Eye (tissue), 1 donor: ENCODE measurements at regions not wholly inside any gene's neighbourhood (a gene's known extent, or its start where the extent isn't known, plus 50 kb on each side); places are given as distances from the start of the nearest gene placed in this dataset.

Experiments
- DNase-seq: peaks from one replicate; pipeline ENCODE4 v3.0.0-alpha.2; 2015

DNA sequence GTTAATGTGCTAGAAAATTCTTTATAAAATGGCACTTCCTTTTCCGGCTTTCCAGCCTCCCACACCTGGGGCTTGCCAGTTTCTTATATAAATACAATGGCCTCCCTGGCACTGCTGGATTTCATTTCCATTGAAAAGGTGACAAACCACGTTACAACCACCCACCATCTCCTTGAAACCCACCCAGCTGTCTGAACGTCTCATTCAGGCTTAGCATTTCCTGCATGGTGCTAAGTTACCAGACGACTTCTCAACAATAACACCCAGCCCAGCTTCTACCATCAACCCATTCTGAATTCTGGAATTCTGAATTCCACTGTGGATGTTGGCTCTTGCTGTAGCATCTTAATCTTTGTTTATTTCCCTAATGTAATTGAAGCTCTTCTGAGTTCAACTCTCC, 499.8 kb upstream of the CELF2 start:
- no peak for DNase-seq

GRCh38 chr10:10519674-10520073, 498.0 kb upstream of the CELF2 start:
- no peak for DNase-seq

GRCh38 chr10:10520491-10521385, 496.9 kb upstream of the CELF2 start:
- peak; percentile 48 for DNase-seq

DNA sequence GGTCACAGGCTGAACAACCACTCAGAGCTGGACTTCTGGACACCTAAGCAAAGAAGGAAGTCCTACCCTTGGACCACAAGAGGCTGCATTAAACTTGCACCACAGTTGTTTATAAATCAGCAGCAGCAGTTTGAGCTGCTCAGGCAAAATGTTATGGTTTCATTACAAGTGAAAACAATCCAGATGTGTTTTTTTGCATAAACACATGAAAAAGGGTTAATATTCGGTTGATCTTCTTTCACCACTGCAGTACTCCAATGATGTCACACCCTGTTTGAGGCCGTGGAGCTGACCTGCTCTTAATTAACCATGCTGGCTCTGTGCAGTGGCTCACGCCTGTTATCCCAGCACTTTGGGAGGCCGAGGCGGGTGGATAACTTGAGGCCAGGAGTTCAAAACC, 490.8 kb upstream of the CELF2 start:
- DNase-seq: no peak

DNA sequence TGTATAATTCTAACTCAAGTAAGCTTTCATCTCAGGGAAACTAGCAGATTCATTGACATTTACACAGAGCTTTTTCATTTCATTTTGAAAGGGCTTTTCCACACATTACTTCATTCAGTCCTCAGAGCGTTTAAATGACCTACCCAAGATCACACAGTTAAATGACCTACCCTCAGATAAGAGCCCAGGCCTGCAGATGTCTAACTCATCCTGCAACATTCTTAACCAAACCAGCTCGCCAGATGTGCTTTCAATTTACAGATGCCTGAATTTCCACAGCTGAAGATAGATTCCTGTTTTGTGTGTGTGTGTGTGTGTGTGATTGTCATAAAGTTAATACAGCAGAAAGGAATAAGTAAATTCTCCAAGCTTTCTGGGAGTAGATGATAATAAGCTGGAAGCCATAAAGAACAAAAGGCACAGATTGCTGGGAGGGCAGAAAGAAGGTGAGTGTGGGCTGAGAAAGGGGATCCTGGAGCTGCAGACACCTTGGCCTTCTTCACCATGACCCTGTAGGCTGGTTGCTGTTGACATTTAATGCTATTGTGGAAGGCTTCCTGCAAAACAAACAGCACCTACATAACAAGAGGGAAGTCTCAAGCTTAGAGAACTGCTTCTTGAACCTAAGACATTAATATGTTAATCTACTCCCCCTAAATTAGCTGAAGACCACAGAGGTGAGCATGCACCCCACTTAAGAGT, 489.7 kb upstream of the CELF2 start:
- DNase-seq: no peak

- DNase-seq: no peak
These were observed 489.1 kb upstream of the CELF2 start for GRCh38 chr10:10528563-10528910.

- no peak for DNase-seq
These were observed 487.4 kb upstream of the CELF2 start for GRCh38 chr10:10530313-10530712.

- DNase-seq: no peak
These were observed 485.4 kb upstream of the CELF2 start for GRCh38 chr10:10532236-10532635.

DNA sequence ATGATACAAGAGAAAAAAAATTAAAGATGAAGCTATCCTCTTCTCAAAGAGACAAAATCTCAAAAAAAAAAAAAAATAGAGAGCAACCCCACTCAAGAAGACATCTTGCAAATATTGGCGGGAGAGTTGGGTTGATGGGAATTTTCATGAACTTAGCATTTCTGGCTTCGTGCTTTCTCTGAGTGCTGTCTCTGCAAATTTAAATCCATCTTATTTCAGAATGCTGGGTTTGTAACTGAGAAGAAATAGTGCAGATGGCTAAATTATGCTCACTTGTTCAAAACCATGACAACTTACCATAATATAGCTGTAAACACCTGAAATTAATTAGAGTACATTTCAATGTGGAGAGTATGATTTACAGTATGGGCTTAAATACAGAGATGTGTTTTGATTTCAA, 484.8 kb upstream of the CELF2 start:
- no peak for DNase-seq

GRCh38 chr10:10533437-10533836, 484.2 kb upstream of the CELF2 start:
- peak; percentile 33 for DNase-seq

GRCh38 chr10:10538326-10538725, 479.3 kb upstream of the CELF2 start:
- DNase-seq: no peak

DNA sequence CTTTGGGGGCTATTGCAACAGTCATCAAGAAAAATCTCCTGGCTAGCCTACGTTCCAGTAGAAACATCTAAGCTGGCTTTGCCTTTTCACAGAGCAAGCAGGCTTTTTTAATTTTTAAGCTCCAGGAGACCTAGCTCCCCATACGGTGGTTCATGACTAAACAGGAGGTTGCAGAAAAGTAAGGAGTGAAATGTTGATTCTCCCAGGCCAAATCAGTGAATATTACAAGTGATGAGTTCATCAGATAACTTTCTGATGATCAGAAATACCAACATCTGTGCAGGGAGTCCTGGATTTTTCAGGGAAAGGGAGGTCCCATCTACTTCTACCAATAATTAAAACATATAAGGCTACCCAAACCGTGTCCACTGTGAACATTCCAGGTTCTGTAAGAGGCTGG, 477.3 kb upstream of the CELF2 start:
- DNase-seq: no peak

- DNase-seq: no peak
These were observed 475.2 kb upstream of the CELF2 start for GRCh38 chr10:10542477-10542876.

GRCh38 chr10:10544890-10545289, 472.8 kb upstream of the CELF2 start:
- no peak for DNase-seq

- DNase-seq: no peak
These were observed 471.9 kb upstream of the CELF2 start for GRCh38 chr10:10545771-10546170.

GRCh38 chr10:10551596-10552301, 465.9 kb upstream of the CELF2 start:
- DNase-seq: peak; percentile 41

- DNase-seq: no peak
These were observed 464.7 kb upstream of the CELF2 start for GRCh38 chr10:10552948-10553347.

DNA sequence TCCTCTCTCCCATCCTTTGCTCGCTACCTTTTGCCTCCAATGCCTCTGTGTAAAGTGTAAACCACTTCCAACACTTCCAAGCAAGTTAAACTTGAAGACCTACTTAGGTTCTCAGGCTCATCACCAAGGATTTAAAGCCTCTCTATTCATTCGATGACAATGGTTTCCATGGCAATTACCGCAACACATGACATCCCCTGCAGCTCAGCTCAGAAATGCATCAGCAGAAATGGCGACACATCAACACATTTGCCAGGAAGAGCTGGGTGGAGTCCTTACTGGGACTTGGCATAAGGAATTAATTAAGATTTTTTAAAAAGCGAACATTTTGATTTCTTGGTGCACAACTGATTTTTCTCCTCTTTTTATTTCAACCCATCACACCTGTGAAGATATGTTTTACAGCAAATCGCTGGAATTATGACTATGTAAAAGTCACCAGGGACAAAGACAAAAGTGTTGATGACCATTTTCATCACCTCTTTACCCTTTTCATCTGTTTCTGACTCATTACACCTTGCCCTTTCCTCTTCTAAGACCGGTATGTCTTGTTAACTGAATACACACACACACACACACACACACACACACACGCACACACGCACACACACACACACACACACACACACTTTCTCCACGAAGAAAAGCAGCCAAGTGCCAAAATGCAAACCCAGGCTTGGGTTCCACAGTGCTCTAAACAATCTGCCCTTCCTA, 453.4 kb upstream of the CELF2 start:
- DNase-seq: peak; percentile 87

GRCh38 chr10:10576937-10577336, 440.7 kb upstream of the CELF2 start:
- no peak for DNase-seq

DNA sequence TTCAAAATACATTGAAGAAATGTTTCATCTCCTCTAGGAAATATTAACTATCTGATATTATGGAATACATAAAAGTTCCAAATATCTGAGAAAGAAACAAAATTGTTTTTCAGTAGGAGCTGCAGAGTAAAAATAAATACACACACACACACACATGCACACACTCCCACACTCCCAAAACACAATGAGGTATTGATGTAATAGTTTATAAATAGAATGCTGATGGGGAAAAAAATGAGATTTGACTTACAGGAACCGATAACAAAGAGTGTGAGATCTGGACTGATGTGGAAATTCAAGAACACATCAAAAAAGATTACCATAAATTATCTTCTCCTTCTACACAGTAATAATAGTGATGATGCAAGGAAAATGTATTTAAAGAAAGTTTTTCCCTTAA, 438.0 kb upstream of the CELF2 start:
- no peak for DNase-seq

DNA sequence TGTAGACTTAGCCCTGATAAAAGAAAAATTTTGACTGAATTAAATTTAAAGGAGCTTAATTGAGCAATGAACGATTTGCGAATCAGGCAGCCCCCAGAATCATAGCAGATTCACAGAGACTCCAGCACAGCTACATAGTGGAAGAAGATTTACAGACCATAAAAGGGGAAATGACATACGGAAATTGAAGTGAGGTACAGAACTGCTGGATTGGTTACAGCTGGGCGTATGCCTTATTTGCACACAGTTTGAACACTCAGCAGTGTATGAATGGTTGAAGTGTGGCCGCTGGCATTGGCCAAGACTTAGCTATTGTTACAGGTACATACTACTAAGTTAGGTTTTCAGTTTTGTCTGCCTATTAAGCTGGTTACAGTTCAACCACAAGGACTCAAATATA, 433.5 kb upstream of the CELF2 start:
- DNase-seq: no peak

DNA sequence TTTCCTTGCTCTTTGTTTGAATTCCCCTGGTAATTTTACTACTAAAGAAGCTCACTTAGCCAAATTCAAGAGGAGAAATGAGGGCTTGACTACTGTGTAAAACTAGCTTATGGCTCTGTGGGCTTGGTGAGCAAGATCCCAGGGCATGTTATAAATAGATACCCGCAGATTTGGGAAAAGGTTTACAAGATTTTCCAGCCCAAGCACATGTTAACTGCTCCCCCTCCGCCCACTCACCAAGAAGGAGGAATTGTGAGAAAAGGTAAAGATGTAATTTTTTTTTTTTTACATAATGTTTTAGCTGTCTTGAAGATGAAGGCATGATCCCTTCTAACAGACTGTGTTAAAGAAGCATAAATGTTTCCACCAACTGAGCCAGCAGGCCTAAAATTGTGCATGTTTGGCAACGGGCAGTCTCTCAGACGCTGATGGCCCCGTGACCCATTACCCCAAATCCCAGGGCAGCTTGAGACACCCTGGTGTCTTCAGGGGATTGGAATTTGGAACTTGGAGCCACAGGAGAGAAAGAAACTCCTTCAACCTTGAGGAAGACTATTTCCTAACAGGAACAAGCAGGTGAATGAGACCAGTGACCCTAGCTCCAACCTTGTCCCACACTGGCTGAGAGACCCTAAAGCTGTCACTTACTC, 429.8 kb upstream of the CELF2 start:
- DNase-seq: no peak
